KMS-11 (cell line): ENCODE measurements at regions not wholly inside any gene's neighbourhood (a gene's known extent, or its start where the extent isn't known, plus 50 kb on each side); places are given as distances from the start of the nearest gene placed in this dataset.

Experiments used
- H2AFZ ChIP-seq: fragments of 200-600 bp; sonication (generic); 2 replicates; pipeline ENCODE4 v1.6.1; 2016; ENCODE audit warnings: antibody characterized with exemption, mixed run types, low read depth
- H3K27ac ChIP-seq: fragments of 200-600 bp; sonication (generic); 2 replicates; pipeline ENCODE4 v1.6.1; 2016; ENCODE audit warnings: mild to moderate bottlenecking, mixed run types
- H3K27me3 ChIP-seq: fragments of 200-600 bp; sonication (generic); 2 replicates; pipeline ENCODE4 v1.6.1; 2017; ENCODE audit warnings: mild to moderate bottlenecking, low read depth, mixed run types, moderate library complexity; ENCODE audit not compliant: insufficient read depth
- H3K36me3 ChIP-seq: fragments of 200-600 bp; sonication (generic); 2 replicates; pipeline ENCODE4 v1.6.1; 2017; ENCODE audit warnings: mild to moderate bottlenecking, mixed run types; ENCODE audit not compliant: insufficient read depth
- H3K4me1 ChIP-seq: fragments of 200-600 bp; sonication (generic); 2 replicates; pipeline ENCODE4 v1.6.1; 2016; ENCODE audit warnings: mild to moderate bottlenecking, low read depth, mixed run types; ENCODE audit not compliant: poor library complexity, severe bottlenecking
- H3K4me2 ChIP-seq: fragments of 200-600 bp; sonication (generic); 2 replicates; pipeline ENCODE4 v1.7.0; 2016; ENCODE audit warnings: mild to moderate bottlenecking, mixed run types
- H3K4me3 ChIP-seq: fragments of 200-600 bp; sonication (generic); IDR thresholded peaks from 2 replicates; pipeline ENCODE4 v1.6.1; 2017; ENCODE audit warnings: low read depth, low read length, mixed read lengths; ENCODE audit not compliant: insufficient read depth
- H3K79me2 ChIP-seq: fragments of 200-600 bp; sonication (generic); 2 replicates; pipeline ENCODE4 v1.6.1; 2016; ENCODE audit warnings: low read depth, mixed run types; ENCODE audit not compliant: insufficient read depth
- H3K9ac ChIP-seq: fragments of 200-600 bp; sonication (generic); 2 replicates; pipeline ENCODE4 v1.6.1; 2016; ENCODE audit warnings: mild to moderate bottlenecking, mixed run types
- H4K20me1 ChIP-seq: fragments of 200-600 bp; sonication (generic); 2 replicates; pipeline ENCODE4 v1.6.1; 2016; ENCODE audit warnings: mild to moderate bottlenecking, mixed run types; ENCODE audit not compliant: insufficient read depth
- TF ChIP-seq, protein P1 (sequence below): fragments of 200-600 bp; sonication (generic); conservative IDR thresholded peaks from 2 replicates; pipeline ENCODE4 v1.6.1; 2017; ENCODE audit warnings: low read depth, mild to moderate bottlenecking, antibody characterized with exemption, low read length, moderate library complexity, mixed read lengths

DNA sequence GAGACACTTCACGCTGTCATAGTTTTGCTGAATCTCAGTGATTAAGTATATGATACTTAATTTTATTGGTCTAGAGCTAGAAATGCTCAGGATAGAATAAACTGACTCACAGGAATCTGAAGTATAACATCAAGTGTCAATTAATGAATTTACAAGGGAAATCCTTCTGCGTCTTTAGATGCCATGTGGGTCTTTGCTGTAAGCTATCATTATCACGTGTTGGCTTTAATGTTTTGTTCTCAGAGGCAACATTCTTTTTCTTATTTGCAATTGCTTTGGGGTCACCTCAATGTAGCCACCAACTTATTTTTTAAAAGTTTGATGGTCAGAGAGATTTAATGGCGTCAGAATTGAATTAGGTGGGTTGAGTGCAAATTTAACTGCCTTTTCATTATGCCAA is 680.1 kb upstream of the PTBP2 start:
- Histone ChIP-seq H3K4me3 (no peak overlapping the region), H3K27ac (no peak overlapping the region), H3K79me2 (no peaks in the 10 kb centered on the region), H3K36me3 (no peaks in the 10 kb centered on the region), H2AFZ (no peak overlapping the region), H3K4me1 (no peaks in the 10 kb centered on the region), H4K20me1 (no peaks in the 10 kb centered on the region), H3K27me3 (no peaks in the 10 kb centered on the region), H3K4me2 (no peak overlapping the region), H3K9ac (no peak overlapping the region)
- TF ChIP-seq, protein P1, sequence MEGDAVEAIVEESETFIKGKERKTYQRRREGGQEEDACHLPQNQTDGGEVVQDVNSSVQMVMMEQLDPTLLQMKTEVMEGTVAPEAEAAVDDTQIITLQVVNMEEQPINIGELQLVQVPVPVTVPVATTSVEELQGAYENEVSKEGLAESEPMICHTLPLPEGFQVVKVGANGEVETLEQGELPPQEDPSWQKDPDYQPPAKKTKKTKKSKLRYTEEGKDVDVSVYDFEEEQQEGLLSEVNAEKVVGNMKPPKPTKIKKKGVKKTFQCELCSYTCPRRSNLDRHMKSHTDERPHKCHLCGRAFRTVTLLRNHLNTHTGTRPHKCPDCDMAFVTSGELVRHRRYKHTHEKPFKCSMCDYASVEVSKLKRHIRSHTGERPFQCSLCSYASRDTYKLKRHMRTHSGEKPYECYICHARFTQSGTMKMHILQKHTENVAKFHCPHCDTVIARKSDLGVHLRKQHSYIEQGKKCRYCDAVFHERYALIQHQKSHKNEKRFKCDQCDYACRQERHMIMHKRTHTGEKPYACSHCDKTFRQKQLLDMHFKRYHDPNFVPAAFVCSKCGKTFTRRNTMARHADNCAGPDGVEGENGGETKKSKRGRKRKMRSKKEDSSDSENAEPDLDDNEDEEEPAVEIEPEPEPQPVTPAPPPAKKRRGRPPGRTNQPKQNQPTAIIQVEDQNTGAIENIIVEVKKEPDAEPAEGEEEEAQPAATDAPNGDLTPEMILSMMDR: no peak

DNA sequence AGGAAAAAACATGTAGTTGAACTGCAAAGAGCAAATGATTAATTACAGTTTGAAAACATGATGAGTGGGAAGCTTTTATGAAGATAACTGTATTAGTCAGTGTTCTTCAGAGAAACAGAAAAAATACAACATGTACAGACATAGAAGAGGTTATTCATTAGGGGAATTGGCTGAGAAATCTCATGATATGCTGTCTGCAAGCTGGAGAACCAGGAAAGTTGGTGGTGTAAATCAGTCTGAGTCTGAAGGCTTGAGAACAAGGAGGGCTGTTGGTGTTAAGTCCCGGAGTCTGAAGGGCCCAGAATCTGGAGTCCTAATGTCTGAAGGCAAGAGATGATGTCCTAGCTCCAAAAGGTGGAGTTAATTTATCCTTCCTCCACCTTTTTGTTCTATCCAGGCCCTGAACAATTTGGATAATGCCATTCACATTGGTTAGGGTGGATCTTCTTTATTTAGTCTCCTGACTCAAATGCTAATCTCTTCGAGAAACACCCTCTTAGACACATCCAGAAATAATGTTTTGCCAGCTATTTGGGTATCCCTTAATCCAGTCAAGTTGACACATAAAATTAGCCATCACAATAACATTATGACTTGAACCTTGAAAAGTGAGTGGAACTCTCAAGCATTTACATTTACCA is 672.9 kb upstream of the PTBP2 start:
- Histone ChIP-seq H3K9ac (no peak overlapping the region), H3K27me3 (no peaks in the 10 kb centered on the region), H3K79me2 (no peaks in the 10 kb centered on the region), H3K4me2 (no peak overlapping the region), H3K27ac (no peak overlapping the region), H3K4me1 (no peaks in the 10 kb centered on the region), H2AFZ (no peak overlapping the region), H3K36me3 (no peaks in the 10 kb centered on the region), H3K4me3 (no peak overlapping the region), H4K20me1 (no peaks in the 10 kb centered on the region)
- TF ChIP-seq, protein P1: no peak

DNA sequence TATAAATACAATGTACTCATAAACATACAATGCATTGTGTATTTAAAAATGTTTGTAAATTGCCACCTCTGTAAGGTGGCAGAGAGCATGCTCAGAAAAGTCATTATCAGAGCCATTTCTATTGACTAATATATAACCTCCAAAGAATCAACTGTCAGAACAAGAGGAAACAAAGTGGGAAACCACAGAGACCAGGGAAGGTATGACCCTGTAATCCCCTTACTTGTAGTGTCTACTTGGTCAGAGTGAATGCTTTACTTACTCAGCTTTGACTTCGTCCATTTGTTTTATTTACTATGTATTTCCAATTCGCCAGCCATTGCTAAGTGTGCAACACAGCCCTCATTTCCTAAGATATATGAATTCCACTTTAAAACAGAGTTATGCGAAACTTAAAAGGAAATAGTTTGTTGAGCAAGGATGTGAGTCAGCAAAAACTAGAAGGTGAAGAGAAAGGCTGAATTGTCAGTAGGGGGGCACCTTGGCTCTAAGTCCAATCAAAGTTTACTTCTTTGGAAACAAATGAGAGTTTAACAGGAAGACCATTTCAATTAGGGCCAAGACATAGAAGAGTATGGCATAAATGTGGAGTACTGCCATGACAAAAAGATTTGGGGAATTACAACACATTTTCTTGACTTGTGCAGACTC is 671.7 kb upstream of the PTBP2 start:
- TF ChIP-seq, protein P1: no peak
- Histone ChIP-seq H2AFZ (no peak overlapping the region), H3K4me3 (no peak overlapping the region), H3K4me2 (no peak overlapping the region), H4K20me1 (no peaks in the 10 kb centered on the region), H3K9ac (no peak overlapping the region), H3K27ac (no peak overlapping the region), H3K4me1 (no peaks in the 10 kb centered on the region), H3K79me2 (no peaks in the 10 kb centered on the region), H3K36me3 (no peaks in the 10 kb centered on the region), H3K27me3 (no peaks in the 10 kb centered on the region)

DNA sequence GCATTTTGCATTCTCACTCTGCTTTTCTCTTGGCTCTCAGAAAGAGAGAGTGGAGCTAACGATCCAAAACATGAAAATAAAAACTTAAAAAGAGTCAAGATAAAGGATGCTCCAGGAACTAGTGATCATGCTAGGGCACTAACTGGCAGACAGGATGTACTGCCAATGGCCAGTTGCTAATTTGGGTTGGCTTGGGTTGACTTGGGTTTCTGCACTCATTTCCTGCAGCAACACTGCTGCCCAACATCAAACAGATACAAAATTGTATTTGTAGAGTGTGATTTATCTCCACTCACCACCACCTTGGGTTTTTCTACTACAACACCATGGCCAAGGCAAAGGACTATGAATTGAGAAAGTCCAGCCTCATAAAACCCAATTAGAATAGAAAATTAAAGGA is 662.3 kb upstream of the PTBP2 start:
- Histone ChIP-seq H2AFZ (no peak overlapping the region), H3K36me3 (no peaks in the 10 kb centered on the region), H3K9ac (no peak overlapping the region), H4K20me1 (no peaks in the 10 kb centered on the region), H3K27ac (no peak overlapping the region), H3K4me3 (no peak overlapping the region), H3K79me2 (no peaks in the 10 kb centered on the region), H3K4me1 (no peaks in the 10 kb centered on the region), H3K27me3 (no peaks in the 10 kb centered on the region), H3K4me2 (no peak overlapping the region)
- TF ChIP-seq, protein P1: no peak
